ENCODE measurements at regions not wholly inside any gene's neighbourhood (a gene's known extent, or its start where the extent isn't known, plus 50 kb on each side); places are given as distances from the start of the nearest gene placed in this dataset.

- no peak for DNase-seq
Measured at GRCh38 chr17:51572115-51572514, 311.8 kb downstream of the UTP18 start.
